ENCODE measurements at regions not wholly inside any gene's neighbourhood (a gene's known extent, or its start where the extent isn't known, plus 50 kb on each side); places are given as distances from the start of the nearest gene placed in this dataset.
"Not testable (repeated sequence)": the region's sequence is repeated elsewhere in the genome, so short reads cannot be mapped to it uniquely, and the experiment has no call there.

DNA sequence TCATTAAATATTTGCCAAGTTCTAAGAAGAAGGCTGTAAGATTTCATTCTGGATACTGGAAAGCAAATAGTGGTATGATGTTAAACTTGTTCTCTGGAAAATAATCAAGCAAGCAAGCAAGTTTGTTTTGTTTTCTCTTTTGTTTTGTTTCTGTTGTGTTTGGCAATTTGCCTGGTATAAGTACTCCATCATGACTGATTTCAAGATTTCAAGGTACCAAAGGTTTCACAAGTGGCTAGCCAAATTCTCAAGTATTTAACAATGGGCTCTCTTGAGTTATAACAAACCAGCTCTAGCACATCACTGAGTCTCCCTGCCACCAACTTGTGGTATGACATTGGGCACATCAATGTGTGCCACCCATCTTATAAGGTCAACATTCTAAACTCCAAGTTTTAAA lies 151.7 kb upstream of the IGFBP3 start:
- Mint-ChIP-seq H3K27me3 (ENCODE audit: low read depth) (no peaks in the 10 kb centered on the region), H3K27ac (no peak overlapping the region), H3K9me3 (no peaks in the 10 kb centered on the region), H3K4me3 (ENCODE audit: low read depth) (no peak overlapping the region), H3K4me1 (ENCODE audit: low read depth) (no peaks in the 10 kb centered on the region), H3K36me3 (ENCODE audit: low read depth) (no peaks in the 10 kb centered on the region)
- intact Hi-C loops (cut with micrococcal nuclease), result no loop called here
- DNase-seq (ENCODE audit: low spot score), result no peak

DNA sequence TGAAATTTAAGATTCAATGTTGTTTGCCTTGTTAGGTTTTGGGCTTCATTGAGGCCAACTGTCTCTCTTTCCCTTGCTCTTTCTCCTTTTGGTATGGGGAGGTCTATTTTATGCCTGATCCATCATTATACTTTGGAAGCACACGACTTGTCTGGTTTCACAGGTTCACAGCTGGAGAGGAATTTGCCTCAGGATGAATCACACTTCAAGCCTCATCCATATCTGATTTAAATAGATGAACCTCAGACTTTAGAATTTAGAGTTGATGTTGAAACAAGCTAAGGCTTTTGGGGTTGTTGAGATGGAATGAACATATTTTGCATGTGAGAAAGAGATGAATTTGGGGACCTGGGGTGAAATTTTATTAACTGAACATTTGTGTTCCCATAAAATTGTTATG lies 150.5 kb upstream of the IGFBP3 start:
- Mint-ChIP-seq H3K36me3 (ENCODE audit: low read depth) (no peaks in the 10 kb centered on the region), H3K4me3 (ENCODE audit: low read depth) (no peak overlapping the region), H3K4me1 (ENCODE audit: low read depth) (no peaks in the 10 kb centered on the region), H3K27ac (no peak overlapping the region), H3K9me3 (no peaks in the 10 kb centered on the region), H3K27me3 (ENCODE audit: low read depth) (no peaks in the 10 kb centered on the region)
- no peak for DNase-seq (ENCODE audit: low spot score)
- intact Hi-C loops (cut with micrococcal nuclease), result no loop called here

DNA sequence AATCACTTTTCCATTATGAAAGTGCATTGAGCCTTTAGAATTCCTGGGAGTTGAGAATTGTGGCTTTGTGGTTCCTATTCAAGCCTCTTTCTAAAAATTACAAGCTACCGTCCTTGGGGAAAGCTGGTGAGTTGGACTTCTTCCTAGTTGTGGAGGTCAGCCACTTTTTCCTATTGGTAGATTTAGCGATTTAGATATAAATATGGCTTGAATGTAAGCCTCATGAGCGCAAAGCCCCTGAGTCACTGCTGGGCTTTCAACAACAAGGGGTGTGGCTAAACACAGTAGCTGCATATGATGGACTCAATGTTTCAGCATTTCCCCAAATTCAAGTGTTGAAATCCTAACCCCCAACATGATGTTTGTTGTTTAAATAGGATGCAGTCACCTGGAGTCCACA lies 150.0 kb upstream of the IGFBP3 start:
- no peak overlapping the region for H3K4me3 Mint-ChIP-seq (ENCODE audit: low read depth)
- no peaks in the 10 kb centered on the region for H3K27me3 Mint-ChIP-seq (ENCODE audit: low read depth)
- DNase-seq (ENCODE audit: low spot score), result no peak
- no peaks in the 10 kb centered on the region for H3K4me1 Mint-ChIP-seq (ENCODE audit: low read depth)
- no peak overlapping the region for H3K27ac Mint-ChIP-seq
- intact Hi-C loops (cut with micrococcal nuclease), result no loop called here
- H3K36me3 Mint-ChIP-seq (ENCODE audit: low read depth), result no peaks in the 10 kb centered on the region
- no peaks in the 10 kb centered on the region for H3K9me3 Mint-ChIP-seq

DNA sequence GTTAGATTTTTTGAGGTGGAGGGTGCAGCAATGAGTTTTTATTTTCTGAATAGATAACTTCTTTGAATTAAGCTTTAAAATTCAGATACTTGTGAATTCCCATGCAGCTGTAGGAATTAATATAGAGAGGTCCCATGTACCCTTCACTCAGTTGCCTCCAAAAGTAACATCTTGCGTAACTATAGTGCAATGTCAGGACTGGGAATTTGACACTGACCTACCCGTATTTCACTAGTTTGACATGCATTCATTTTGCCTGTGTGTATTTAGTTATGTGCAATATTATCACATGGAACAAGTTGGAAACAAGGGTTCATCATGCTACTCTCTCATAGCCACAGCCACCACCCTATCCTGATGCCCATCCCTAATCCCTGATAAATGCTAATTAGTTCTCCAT lies 147.1 kb upstream of the IGFBP3 start:
- H3K9me3 Mint-ChIP-seq, result no peaks in the 10 kb centered on the region
- no peak overlapping the region for H3K27ac Mint-ChIP-seq
- intact Hi-C loops (cut with micrococcal nuclease), result no loop called here
- no peak for DNase-seq (ENCODE audit: low spot score)
- H3K4me1 Mint-ChIP-seq (ENCODE audit: low read depth), result no peaks in the 10 kb centered on the region
- no peaks in the 10 kb centered on the region for H3K36me3 Mint-ChIP-seq (ENCODE audit: low read depth)
- H3K27me3 Mint-ChIP-seq (ENCODE audit: low read depth), result no peaks in the 10 kb centered on the region
- H3K4me3 Mint-ChIP-seq (ENCODE audit: low read depth), result no peak overlapping the region

DNA sequence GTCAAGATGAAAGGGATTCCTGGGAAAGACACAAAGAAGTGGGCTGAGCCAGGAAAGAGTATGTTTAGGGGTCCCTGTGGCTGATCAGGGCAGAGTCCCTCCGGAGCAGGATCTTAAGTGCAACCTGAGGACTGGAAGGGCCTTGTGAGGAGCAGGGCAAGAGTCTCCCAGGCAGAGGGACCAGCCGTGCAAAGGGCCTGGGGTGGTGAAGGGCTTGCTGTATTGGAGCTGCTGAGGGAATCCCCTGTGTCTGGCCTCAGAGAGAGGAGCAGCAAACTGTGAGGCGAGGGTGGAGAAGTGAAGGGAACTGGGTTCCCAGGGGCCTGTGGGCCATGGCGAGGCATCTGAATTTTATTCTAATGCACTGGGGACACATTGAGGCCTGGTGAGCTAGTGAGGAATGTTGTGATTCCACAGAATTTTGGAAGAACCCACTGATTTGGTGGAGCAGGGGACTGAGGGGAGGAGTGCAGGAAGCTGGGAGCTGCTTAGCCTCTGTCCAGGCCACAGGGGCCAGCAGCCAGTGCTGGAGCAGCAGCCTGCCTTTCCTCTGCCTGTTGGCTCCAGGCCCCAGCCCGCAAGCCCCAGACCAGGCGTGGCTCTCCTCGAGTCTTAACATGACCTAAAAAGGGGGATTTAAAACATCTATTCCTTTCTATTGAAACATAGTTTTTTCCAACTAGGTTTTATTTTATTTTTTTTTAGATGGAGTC lies 138.4 kb upstream of the IGFBP3 start:
- Mint-ChIP-seq H3K27me3 (ENCODE audit: low read depth) (no peaks in the 10 kb centered on the region), H3K27ac (no peak overlapping the region), H3K36me3 (ENCODE audit: low read depth) (no peaks in the 10 kb centered on the region), H3K4me3 (ENCODE audit: low read depth) (no peak overlapping the region), H3K4me1 (ENCODE audit: low read depth) (no peaks in the 10 kb centered on the region), H3K9me3 (no peaks in the 10 kb centered on the region)
- DNase-seq (ENCODE audit: low spot score), result no peak
- intact Hi-C loops (cut with micrococcal nuclease), result no loop called here

DNA sequence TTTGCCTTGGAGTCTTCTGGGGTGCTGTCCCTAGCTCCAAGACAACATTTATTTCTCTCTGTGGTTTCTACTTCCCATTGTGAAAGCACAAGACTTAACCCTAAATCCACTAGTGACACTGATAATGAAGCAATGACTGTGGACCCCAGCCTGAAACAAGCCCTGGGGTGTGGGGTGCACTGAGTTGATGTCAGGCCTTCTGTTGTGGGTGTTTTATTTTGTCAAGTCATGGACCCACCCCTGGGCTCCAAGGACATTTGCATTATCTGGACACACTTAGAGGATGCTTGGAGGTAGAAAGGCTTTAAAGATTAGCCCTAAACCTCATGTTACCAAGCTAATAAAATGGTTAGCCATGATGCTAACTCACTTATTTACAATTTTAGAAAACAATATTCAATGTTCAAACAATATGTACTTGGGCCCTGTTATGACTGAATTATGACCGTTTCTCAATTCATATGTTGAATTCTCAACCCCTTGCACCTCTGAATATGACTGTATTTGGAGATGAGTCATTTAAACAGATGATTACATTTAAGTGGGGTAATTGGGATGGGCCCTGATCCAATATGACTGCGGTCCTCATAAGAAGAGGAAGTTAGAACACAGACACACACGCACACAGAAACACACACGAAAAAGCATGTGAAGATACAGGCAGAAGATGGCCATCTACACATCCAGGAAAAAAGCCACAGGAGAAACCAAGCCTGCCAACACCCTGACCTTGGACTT lies 137.2 kb upstream of the IGFBP3 start:
- Mint-ChIP-seq H3K9me3 (no peaks in the 10 kb centered on the region), H3K27me3 (ENCODE audit: low read depth) (no peaks in the 10 kb centered on the region), H3K27ac (no peak overlapping the region), H3K36me3 (ENCODE audit: low read depth) (no peaks in the 10 kb centered on the region), H3K4me3 (ENCODE audit: low read depth) (no peak overlapping the region), H3K4me1 (ENCODE audit: low read depth) (no peaks in the 10 kb centered on the region)
- no peak for DNase-seq (ENCODE audit: low spot score)
- intact Hi-C loops (cut with micrococcal nuclease), result no loop called here

DNA sequence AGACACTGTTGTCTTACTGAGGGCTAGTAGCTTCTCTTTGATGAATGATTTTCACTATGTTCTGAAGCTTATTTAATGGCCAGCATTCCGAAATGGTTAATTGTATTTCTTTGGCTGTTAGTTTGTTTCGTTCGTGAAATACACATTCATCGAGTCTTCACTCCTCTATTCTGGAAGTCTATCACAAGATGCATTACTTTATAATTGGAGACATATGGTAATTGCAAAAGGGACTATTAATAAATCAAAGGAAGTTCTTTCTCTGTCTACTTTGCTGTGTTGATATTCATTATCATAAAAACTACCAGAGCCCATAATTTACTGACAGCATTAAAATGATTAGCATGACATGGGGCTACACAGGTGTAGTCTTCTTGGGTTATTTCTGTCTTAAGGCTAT lies 133.8 kb upstream of the IGFBP3 start:
- Mint-ChIP-seq H3K27me3 (ENCODE audit: low read depth) (no peaks in the 10 kb centered on the region), H3K9me3 (no peaks in the 10 kb centered on the region), H3K4me1 (ENCODE audit: low read depth) (no peaks in the 10 kb centered on the region), H3K27ac (no peak overlapping the region), H3K36me3 (ENCODE audit: low read depth) (no peaks in the 10 kb centered on the region), H3K4me3 (ENCODE audit: low read depth) (no peak overlapping the region)
- intact Hi-C loops (cut with micrococcal nuclease), result no loop called here
- DNase-seq (ENCODE audit: low spot score), result no peak

DNA sequence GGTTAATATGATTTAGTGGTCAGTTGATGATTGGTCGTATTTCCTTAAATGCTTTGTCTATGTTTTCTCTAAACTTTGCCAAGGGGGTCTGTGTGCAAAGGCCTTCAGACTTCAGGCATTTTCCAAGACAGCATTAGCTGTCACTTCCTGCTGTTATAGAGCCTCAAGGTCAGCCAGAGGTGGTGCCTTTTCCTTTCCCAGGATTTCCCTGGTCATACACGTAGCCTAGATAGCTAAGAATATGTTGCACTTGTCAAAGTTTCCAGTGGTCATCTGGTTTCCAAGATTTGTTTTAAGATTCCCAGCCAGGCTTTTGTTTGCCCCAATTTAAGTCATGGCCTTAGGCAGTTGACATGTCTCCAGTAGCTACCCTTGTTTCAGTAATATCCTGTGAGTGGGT lies 133.2 kb upstream of the IGFBP3 start:
- Mint-ChIP-seq H3K27ac (no peak overlapping the region), H3K36me3 (ENCODE audit: low read depth) (no peaks in the 10 kb centered on the region), H3K4me1 (ENCODE audit: low read depth) (no peaks in the 10 kb centered on the region), H3K4me3 (ENCODE audit: low read depth) (no peak overlapping the region), H3K9me3 (no peaks in the 10 kb centered on the region), H3K27me3 (ENCODE audit: low read depth) (no peaks in the 10 kb centered on the region)
- no peak for DNase-seq (ENCODE audit: low spot score)
- intact Hi-C loops (cut with micrococcal nuclease), result no loop called here

DNA sequence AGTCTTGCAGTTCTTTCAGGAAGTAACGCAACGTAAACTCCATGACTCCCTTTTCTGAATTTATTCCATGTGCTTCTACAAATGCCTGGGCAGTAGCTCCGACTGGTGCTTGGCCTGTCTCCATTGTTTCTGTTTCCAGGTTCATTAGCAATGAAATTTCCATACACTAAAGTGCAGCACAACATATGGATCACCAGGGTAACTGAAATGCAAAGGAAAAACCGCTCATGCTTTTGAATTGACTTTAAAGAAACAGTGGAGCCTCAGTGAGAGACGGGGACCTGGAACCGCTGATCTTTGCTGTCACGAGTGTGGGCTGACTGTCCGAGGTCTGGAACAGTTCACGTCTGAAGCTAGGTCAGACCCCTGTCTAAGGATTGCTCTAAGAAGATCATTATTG lies 126.5 kb upstream of the IGFBP3 start:
- Mint-ChIP-seq H3K4me3 (ENCODE audit: low read depth) (no peak overlapping the region), H3K36me3 (ENCODE audit: low read depth) (no peaks in the 10 kb centered on the region), H3K4me1 (ENCODE audit: low read depth) (no peaks in the 10 kb centered on the region), H3K27ac (no peak overlapping the region), H3K27me3 (ENCODE audit: low read depth) (no peaks in the 10 kb centered on the region), H3K9me3 (no peaks in the 10 kb centered on the region)
- no peak for DNase-seq (ENCODE audit: low spot score)
- intact Hi-C loops (cut with micrococcal nuclease), result no loop called here

DNA sequence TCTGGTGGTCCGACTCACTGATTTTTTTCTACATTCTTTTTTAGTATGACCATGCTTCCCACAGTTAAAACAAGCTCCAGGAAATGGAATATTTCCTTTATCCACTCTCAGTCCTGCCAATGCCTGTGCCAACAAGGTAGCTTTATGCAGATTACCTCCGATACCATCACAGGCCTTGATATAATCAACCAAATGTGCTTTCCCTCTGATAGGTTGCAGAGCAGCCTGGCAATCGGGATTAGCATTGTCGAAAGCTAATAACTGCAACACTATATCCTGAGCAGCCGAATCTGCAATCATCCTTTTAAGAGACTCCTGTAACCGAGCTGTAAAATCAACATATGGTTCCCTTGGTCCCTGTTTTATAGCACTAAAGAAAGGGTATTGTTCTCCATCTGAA lies 122.3 kb upstream of the IGFBP3 start:
- H3K27ac Mint-ChIP-seq; H3K9me3 Mint-ChIP-seq; DNase-seq (ENCODE audit: low spot score); H3K27me3 Mint-ChIP-seq (ENCODE audit: low read depth); H3K36me3 Mint-ChIP-seq (ENCODE audit: low read depth); H3K4me1 Mint-ChIP-seq (ENCODE audit: low read depth); intact Hi-C loops (cut with micrococcal nuclease); H3K4me3 Mint-ChIP-seq (ENCODE audit: low read depth): not testable (repeated sequence)

DNA sequence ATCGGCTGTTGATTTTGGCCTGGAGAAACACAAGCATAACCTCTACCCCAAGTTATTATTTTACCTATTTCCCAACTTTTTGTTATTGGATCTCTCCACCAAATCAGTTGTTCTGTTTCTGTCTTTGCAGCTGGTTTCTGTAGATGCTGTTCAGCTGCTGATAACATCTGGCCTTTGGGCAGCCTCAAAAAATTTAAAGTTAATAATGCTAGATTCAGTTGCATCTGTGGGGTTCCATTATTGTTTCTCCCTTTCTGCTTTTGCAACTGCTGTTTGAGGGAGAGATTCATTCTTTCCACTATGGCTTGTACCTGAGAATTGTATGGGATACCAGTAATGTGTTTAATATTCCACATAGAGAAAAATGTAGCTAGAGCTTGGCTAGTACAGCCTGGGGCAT lies 118.7 kb upstream of the IGFBP3 start:
- H3K27me3 Mint-ChIP-seq (ENCODE audit: low read depth); intact Hi-C loops (cut with micrococcal nuclease); H3K27ac Mint-ChIP-seq; H3K4me1 Mint-ChIP-seq (ENCODE audit: low read depth); H3K4me3 Mint-ChIP-seq (ENCODE audit: low read depth); H3K9me3 Mint-ChIP-seq; H3K36me3 Mint-ChIP-seq (ENCODE audit: low read depth); DNase-seq (ENCODE audit: low spot score): not testable (repeated sequence)

DNA sequence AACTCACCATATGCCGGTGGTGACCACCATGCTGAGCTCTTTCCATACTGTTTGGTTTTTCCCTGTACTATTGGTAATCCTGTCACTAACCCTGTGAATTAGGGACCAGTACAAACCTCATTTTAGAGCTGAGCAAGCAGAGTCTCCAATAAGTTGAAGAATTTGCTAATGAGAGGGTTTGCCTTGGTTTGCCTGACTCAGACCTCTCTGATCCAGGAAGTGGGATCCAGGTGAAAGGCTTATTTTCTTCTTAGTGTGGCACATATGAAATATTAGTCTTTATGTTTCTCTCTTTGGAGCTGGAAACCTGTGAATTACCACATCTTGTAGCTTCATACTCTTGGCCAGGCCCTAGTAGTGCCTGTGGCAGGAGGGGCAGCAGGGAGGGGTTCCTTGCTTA lies 114.1 kb upstream of the IGFBP3 start:
- Mint-ChIP-seq H3K4me3 (ENCODE audit: low read depth) (no peak overlapping the region), H3K4me1 (ENCODE audit: low read depth) (no peaks in the 10 kb centered on the region), H3K36me3 (ENCODE audit: low read depth) (no peaks in the 10 kb centered on the region), H3K27ac (no peak overlapping the region), H3K27me3 (ENCODE audit: low read depth) (no peaks in the 10 kb centered on the region), H3K9me3 (no peaks in the 10 kb centered on the region)
- intact Hi-C loops (cut with micrococcal nuclease), result no loop called here
- no peak for DNase-seq (ENCODE audit: low spot score)

DNA sequence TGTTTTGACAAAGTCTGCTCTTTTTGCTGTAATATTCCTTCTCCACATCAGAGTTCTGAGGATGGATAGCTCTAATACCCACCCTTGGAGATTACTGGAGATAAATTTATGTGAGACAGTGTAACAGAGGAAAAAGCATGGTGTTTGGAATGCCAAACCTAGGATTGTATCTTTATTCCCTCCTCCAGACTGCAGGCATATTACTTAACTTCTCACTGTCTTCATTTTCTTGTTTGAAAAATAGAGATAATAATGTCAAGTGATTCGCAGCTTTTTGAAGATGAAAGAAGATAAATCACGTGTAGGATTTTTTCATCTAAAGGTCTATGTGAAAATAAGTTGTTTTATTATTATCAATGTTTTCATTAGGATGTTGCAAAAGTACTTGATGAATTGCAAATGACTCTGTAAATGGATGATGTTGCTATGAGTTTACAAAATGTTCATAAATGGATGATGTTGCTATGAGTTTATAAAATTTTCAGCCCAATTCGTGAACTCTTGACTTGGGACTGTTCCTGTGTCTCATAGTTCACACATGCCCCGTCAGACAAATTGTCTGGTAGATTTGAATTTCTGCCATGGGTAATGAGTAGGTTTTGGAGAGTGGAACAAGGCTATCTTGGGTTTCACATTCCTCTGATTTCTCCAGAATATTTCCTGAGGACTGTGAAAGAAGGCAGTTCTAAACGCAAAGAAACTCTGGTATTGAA lies 113.1 kb upstream of the IGFBP3 start:
- intact Hi-C loops (cut with micrococcal nuclease), result no loop called here
- no peak for DNase-seq (ENCODE audit: low spot score)
- H3K4me3 Mint-ChIP-seq (ENCODE audit: low read depth), result no peak overlapping the region
- no peaks in the 10 kb centered on the region for H3K9me3 Mint-ChIP-seq
- H3K27me3 Mint-ChIP-seq (ENCODE audit: low read depth), result no peaks in the 10 kb centered on the region
- no peaks in the 10 kb centered on the region for H3K4me1 Mint-ChIP-seq (ENCODE audit: low read depth)
- no peak overlapping the region for H3K27ac Mint-ChIP-seq
- H3K36me3 Mint-ChIP-seq (ENCODE audit: low read depth), result no peaks in the 10 kb centered on the region
